Nephron (organoid): ENCODE measurements at regions not wholly inside any gene's neighbourhood (a gene's known extent, or its start where the extent isn't known, plus 50 kb on each side); places are given as distances from the start of the nearest gene placed in this dataset.

Source experiments
- H3K27ac Mint-ChIP-seq, 3 experiments: 2 replicates each; pipeline ENCODE4 v1.8.0; 2020; ENCODE audit warnings: mixed read lengths in 3 of 3, mild to moderate bottlenecking in 2 of 3, moderate library complexity in 1 of 3
- H3K27me3 Mint-ChIP-seq: 2 replicates; pipeline ENCODE4 v1.8.0; 2021; ENCODE audit warnings: low read depth, mild to moderate bottlenecking, moderate library complexity, mixed read lengths
- H3K36me3 Mint-ChIP-seq: 2 replicates; pipeline ENCODE4 v1.8.0; 2020; ENCODE audit warnings: low read depth, mixed read lengths
- H3K4me1 Mint-ChIP-seq: 2 replicates; pipeline ENCODE4 v1.8.0; 2020; ENCODE audit warnings: mixed read lengths
- H3K4me3 Mint-ChIP-seq, 3 experiments: 2 replicates each; pipeline ENCODE4 v1.8.0; 2020; ENCODE audit warnings: mild to moderate bottlenecking in 3 of 3, mixed read lengths in 3 of 3, moderate library complexity in 2 of 3
- H3K9me3 Mint-ChIP-seq: 2 replicates; pipeline ENCODE4 v1.8.0; 2020; ENCODE audit warnings: mixed read lengths
- CTCF ChIP-seq, 3 experiments: fragments of 200-600 bp; sonication (generic); IDR thresholded peaks; one replicate each; pipeline ENCODE4 v1.5.0; 2021; ENCODE audit warnings: antibody characterized with exemption in 3 of 3; ENCODE audit not compliant: unreplicated experiment in 3 of 3

- peak overlapping the region in 1 of 3 experiments; percentile 21 for H3K27ac Mint-ChIP-seq
- H3K36me3 Mint-ChIP-seq = no peaks in the 10 kb centered on the region
- peaks cover 4% of the 10 kb centered on the region for H3K27me3 Mint-ChIP-seq
- no peak for TF ChIP-seq CTCF (IDR thresholded peaks at IDR 0.05; ENCODE audit: unreplicated experiment in 3 of 3)
- H3K4me1 Mint-ChIP-seq = peaks cover 43% of the 10 kb centered on the region
- H3K9me3 Mint-ChIP-seq = no peaks in the 10 kb centered on the region
- no peak overlapping the region for H3K4me3 Mint-ChIP-seq
Measured at GRCh38 chr4:15233626-15234025, 194.2 kb upstream of the C1QTNF7 start.

GRCh38 chr4:15234116-15234855 lies 193.5 kb upstream of the C1QTNF7 start:
- Mint-ChIP-seq H3K4me1 (peaks cover 50% of the 10 kb centered on the region), H3K36me3 (no peaks in the 10 kb centered on the region), H3K9me3 (no peaks in the 10 kb centered on the region), H3K27me3 (peaks cover 4% of the 10 kb centered on the region), H3K27ac (peak overlapping the region in 2 of 3 experiments; percentile 5 to 21), H3K4me3 (no peak overlapping the region)
- TF ChIP-seq CTCF (IDR thresholded peaks at IDR 0.05; ENCODE audit: unreplicated experiment in 3 of 3) = no peak

- Mint-ChIP-seq H3K9me3 (no peaks in the 10 kb centered on the region), H3K36me3 (no peaks in the 10 kb centered on the region), H3K4me3 (no peak overlapping the region), H3K27ac (no peak overlapping the region), H3K27me3 (peaks cover 4% of the 10 kb centered on the region), H3K4me1 (peaks cover 53% of the 10 kb centered on the region)
- no peak for TF ChIP-seq CTCF (IDR thresholded peaks at IDR 0.05; ENCODE audit: unreplicated experiment in 3 of 3)
Measured at GRCh38 chr4:15234856-15235126, 193.0 kb upstream of the C1QTNF7 start.

- Mint-ChIP-seq H3K36me3 (no peaks in the 10 kb centered on the region), H3K9me3 (no peaks in the 10 kb centered on the region), H3K27ac (no peak overlapping the region), H3K4me3 (no peak overlapping the region), H3K27me3 (peaks cover 4% of the 10 kb centered on the region), H3K4me1 (peaks cover 56% of the 10 kb centered on the region)
- no peak for TF ChIP-seq CTCF (IDR thresholded peaks at IDR 0.05; ENCODE audit: unreplicated experiment in 3 of 3)
Measured at GRCh38 chr4:15235135-15235534, 192.7 kb upstream of the C1QTNF7 start.

- TF ChIP-seq CTCF (IDR thresholded peaks at IDR 0.05; ENCODE audit: unreplicated experiment in 3 of 3) = no peak
- Mint-ChIP-seq H3K4me3 (no peak overlapping the region), H3K9me3 (peaks cover 2% of the 10 kb centered on the region), H3K36me3 (no peaks in the 10 kb centered on the region), H3K27me3 (peaks cover 4% of the 10 kb centered on the region), H3K27ac (no peak overlapping the region), H3K4me1 (peaks cover 46% of the 10 kb centered on the region)
Measured at GRCh38 chr4:15237648-15238230, 190.1 kb upstream of the C1QTNF7 start.

GRCh38 chr4:15238720-15239119 lies 189.1 kb upstream of the C1QTNF7 start:
- no peak overlapping the region for H3K27ac Mint-ChIP-seq
- no peaks in the 10 kb centered on the region for H3K36me3 Mint-ChIP-seq
- H3K27me3 Mint-ChIP-seq = peaks cover 4% of the 10 kb centered on the region
- peak; percentile 56 to 79 (median 57) for TF ChIP-seq CTCF (IDR thresholded peaks at IDR 0.05; ENCODE audit: unreplicated experiment in 3 of 3)
- H3K4me1 Mint-ChIP-seq = peaks cover 36% of the 10 kb centered on the region
- H3K4me3 Mint-ChIP-seq = no peak overlapping the region
- H3K9me3 Mint-ChIP-seq = peaks cover 3% of the 10 kb centered on the region
